ENCODE measurements at regions not wholly inside any gene's neighbourhood (a gene's known extent, or its start where the extent isn't known, plus 50 kb on each side); places are given as distances from the start of the nearest gene placed in this dataset.

DNA sequence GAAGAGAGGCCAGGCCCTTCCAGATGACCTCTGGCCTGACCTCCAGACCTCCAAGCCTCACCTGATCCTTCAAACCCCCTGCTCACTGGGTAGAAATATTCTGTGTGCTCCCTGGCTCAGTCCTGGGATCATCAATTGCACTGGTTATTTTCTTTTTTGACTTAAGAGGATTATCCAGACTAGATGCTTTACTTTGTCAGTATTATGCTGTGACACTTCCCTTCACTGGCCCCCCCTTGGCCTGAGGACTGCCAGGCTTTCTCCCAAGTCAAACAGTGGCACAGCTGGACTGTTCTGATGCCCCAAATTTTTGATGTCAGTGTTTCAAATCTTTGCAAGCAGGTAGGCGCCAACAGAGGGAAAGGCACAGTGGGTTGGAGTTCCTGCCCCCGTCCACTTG, 156.3 kb upstream of the SKOR2 start:
- Histone ChIP-seq H3K4me3 (ENCODE audit: low read length) (no peak overlapping the region), H3K9me3 (ENCODE audit: control insufficient read depth, low read length) (no peaks in the 10 kb centered on the region), H3K27me3 (replicated peaks; ENCODE audit: control insufficient read depth, insufficient read depth, low read length) (peaks cover 14% of the 10 kb centered on the region), H3K9ac (ENCODE audit: low read length) (no peak overlapping the region), H3K36me3 (ENCODE audit: control insufficient read depth, insufficient read depth, low read length, severe bottlenecking) (no peaks in the 10 kb centered on the region), H3K4me1 (ENCODE audit: control insufficient read depth, insufficient read depth, low read length) (no peaks in the 10 kb centered on the region)
- no peak for DNase-seq (ENCODE audit: low read depth)

DNA sequence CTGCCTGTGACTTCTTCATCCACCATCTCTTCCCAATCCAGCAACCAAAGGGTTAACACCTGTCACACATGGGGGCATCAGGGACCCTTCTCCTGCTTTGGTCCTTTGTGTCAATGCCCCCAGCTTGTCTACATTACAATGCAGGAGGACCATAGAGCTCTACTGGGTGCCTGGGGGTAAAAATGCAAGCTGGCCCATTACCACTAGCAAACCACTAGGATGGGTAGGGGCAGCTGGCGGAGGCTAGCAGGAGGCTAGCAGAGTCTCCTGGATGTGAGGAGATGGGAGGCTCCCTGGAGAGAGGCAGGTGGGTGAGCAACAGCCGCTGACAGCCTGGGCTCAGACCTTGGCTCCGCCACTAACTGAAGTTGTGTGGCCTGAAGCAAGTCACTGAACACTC, 153.4 kb upstream of the SKOR2 start:
- Histone ChIP-seq H3K4me1 (ENCODE audit: control insufficient read depth, insufficient read depth, low read length) (no peaks in the 10 kb centered on the region), H3K36me3 (ENCODE audit: control insufficient read depth, insufficient read depth, low read length, severe bottlenecking) (no peaks in the 10 kb centered on the region), H3K9me3 (ENCODE audit: control insufficient read depth, low read length) (no peaks in the 10 kb centered on the region), H3K4me3 (ENCODE audit: low read length) (no peak overlapping the region), H3K9ac (ENCODE audit: low read length) (no peak overlapping the region), H3K27me3 (replicated peaks; ENCODE audit: control insufficient read depth, insufficient read depth, low read length) (peaks cover 5% of the 10 kb centered on the region)
- no peak for DNase-seq (ENCODE audit: low read depth)

DNA sequence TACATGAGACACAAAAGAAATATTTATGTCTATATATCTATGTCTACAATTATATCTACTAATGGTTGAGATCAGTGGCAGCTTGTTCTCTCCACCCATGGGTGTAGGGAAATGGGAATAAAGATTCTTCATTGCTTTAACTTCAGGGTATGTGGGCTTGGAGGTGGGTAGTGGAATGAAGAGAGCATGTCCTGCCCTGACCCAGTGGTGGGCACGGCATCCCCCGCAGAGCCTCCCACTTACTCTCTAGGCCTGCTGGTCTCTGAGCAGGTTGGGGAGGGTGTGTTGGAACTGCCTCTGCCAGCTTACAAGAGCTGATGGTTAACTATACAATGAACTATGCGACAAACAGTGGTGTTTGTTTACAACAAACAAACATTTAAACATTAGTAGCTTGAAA, 152.5 kb upstream of the SKOR2 start:
- no peak overlapping the region for H3K9ac ChIP-seq (ENCODE audit: low read length)
- H3K36me3 ChIP-seq (ENCODE audit: control insufficient read depth, insufficient read depth, low read length, severe bottlenecking): no peaks in the 10 kb centered on the region
- no peaks in the 10 kb centered on the region for H3K4me1 ChIP-seq (ENCODE audit: control insufficient read depth, insufficient read depth, low read length)
- H3K9me3 ChIP-seq (ENCODE audit: control insufficient read depth, low read length): no peaks in the 10 kb centered on the region
- H3K27me3 ChIP-seq (replicated peaks; ENCODE audit: control insufficient read depth, insufficient read depth, low read length): peaks cover 5% of the 10 kb centered on the region
- no peak for DNase-seq (ENCODE audit: low read depth)
- no peak overlapping the region for H3K4me3 ChIP-seq (ENCODE audit: low read length)

DNA sequence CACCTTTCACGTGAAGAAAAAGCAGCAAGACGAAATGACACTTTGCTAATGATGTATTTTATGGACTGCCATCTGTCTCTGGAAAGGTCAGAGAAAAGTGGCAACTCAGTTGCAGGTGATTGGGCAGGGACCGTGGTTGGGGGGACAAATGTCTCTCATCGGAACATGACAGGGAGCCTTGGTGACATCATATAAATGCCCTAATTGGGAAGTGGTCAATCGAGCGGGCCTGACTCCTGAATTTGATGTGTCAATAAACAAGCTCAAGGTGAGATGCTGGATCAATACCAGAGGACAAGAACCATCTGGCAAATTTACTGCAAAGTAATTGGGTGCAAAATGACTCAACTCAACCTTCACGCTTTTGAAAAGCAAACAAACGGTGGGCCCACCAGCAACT, 151.9 kb upstream of the SKOR2 start:
- no peak for DNase-seq (ENCODE audit: low read depth)
- peaks cover 5% of the 10 kb centered on the region for H3K27me3 ChIP-seq (replicated peaks; ENCODE audit: control insufficient read depth, insufficient read depth, low read length)
- no peaks in the 10 kb centered on the region for H3K36me3 ChIP-seq (ENCODE audit: control insufficient read depth, insufficient read depth, low read length, severe bottlenecking)
- H3K9me3 ChIP-seq (ENCODE audit: control insufficient read depth, low read length): no peaks in the 10 kb centered on the region
- no peaks in the 10 kb centered on the region for H3K4me1 ChIP-seq (ENCODE audit: control insufficient read depth, insufficient read depth, low read length)
- H3K4me3 ChIP-seq (ENCODE audit: low read length): no peak overlapping the region
- H3K9ac ChIP-seq (ENCODE audit: low read length): no peak overlapping the region

DNA sequence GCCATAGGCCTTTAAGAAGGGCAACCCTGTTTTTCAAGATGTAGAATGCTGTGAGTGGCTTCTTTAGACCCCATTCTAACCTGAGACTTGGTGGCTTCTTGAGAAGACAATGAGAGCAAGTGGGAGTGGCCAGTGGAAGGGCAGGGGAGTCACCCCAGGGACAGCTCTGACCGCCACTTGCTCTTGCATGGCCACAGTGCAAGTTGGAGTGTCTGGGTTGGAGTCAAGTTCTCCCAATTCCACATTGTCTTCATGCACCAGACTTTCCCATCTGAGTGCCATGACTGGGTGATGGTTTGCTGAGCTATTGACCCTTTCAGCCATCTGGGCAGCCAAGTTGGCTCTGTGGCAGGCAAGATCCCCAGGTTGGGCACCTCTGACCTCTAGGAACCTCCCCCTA, 148.0 kb upstream of the SKOR2 start:
- H3K4me3 ChIP-seq (ENCODE audit: low read length): no peak overlapping the region
- no peak overlapping the region for H3K9ac ChIP-seq (ENCODE audit: low read length)
- H3K4me1 ChIP-seq (ENCODE audit: control insufficient read depth, insufficient read depth, low read length): no peaks in the 10 kb centered on the region
- peaks cover 9% of the 10 kb centered on the region for H3K27me3 ChIP-seq (replicated peaks; ENCODE audit: control insufficient read depth, insufficient read depth, low read length)
- H3K36me3 ChIP-seq (ENCODE audit: control insufficient read depth, insufficient read depth, low read length, severe bottlenecking): no peaks in the 10 kb centered on the region
- peaks cover 4% of the 10 kb centered on the region for H3K9me3 ChIP-seq (ENCODE audit: control insufficient read depth, low read length)
- no peak for DNase-seq (ENCODE audit: low read depth)

DNA sequence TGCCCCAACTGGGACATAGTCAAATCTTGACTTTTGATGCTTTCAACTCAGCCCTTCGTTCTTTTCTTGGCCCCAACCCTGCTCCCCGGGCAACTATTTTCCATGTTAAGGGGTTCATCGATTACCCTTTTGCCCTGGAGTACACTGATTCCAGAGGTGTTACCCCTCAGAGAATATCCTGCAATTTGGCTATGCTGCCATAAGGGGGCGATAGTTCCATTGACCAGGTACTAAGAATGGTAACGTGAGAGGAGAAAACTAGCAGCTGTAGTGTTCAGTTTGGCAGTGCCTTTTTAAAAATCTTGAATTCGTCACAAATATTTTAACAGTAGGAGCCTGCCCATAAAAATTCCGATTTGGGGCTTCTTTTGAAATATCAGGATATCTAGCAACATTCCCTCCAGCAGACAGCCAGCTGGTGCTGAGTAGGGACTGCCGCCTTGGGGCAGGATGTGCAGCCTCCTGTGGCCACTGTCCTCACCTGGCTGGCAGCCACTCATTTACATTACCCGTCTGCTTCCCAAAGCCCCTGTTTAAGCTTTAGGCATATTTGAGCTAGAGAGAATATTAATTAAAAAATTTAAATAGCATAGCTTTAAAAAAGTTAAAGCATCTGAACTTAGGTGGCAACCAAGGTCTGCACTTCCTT, 146.3 kb upstream of the SKOR2 start:
- H3K36me3 ChIP-seq (ENCODE audit: control insufficient read depth, insufficient read depth, low read length, severe bottlenecking): no peaks in the 10 kb centered on the region
- no peaks in the 10 kb centered on the region for H3K4me1 ChIP-seq (ENCODE audit: control insufficient read depth, insufficient read depth, low read length)
- H3K9ac ChIP-seq (ENCODE audit: low read length): no peak overlapping the region
- DNase-seq (ENCODE audit: low read depth): no peak
- no peak overlapping the region for H3K4me3 ChIP-seq (ENCODE audit: low read length)
- peaks cover 8% of the 10 kb centered on the region for H3K27me3 ChIP-seq (replicated peaks; ENCODE audit: control insufficient read depth, insufficient read depth, low read length)
- peaks cover 4% of the 10 kb centered on the region for H3K9me3 ChIP-seq (ENCODE audit: control insufficient read depth, low read length)

DNA sequence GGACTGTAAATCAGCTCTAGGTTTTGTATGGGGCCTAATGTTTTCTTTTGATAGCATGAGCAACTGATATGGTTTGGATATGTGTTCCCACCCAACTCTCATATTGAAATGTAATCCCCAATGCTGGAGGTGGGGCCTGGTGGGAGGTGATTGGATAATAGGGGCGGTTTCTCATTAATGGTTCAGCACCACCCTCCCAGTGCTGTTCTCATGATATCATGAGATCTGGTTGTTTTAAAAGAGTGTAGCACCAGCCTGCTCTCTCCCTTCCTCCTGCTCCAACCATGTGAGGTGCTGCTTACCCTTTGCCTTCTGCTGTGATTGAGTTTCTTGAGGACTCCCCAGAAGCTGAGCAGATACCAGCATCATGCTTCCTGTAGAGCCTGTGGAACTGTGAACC, 140.2 kb upstream of the SKOR2 start:
- no peak for DNase-seq (ENCODE audit: low read depth)
- no peaks in the 10 kb centered on the region for H3K4me1 ChIP-seq (ENCODE audit: control insufficient read depth, insufficient read depth, low read length)
- H3K9me3 ChIP-seq (ENCODE audit: control insufficient read depth, low read length): no peaks in the 10 kb centered on the region
- H3K4me3 ChIP-seq (ENCODE audit: low read length): no peak overlapping the region
- no peak overlapping the region for H3K9ac ChIP-seq (ENCODE audit: low read length)
- H3K27me3 ChIP-seq (replicated peaks; ENCODE audit: control insufficient read depth, insufficient read depth, low read length): peaks cover 19% of the 10 kb centered on the region
- no peaks in the 10 kb centered on the region for H3K36me3 ChIP-seq (ENCODE audit: control insufficient read depth, insufficient read depth, low read length, severe bottlenecking)

DNA sequence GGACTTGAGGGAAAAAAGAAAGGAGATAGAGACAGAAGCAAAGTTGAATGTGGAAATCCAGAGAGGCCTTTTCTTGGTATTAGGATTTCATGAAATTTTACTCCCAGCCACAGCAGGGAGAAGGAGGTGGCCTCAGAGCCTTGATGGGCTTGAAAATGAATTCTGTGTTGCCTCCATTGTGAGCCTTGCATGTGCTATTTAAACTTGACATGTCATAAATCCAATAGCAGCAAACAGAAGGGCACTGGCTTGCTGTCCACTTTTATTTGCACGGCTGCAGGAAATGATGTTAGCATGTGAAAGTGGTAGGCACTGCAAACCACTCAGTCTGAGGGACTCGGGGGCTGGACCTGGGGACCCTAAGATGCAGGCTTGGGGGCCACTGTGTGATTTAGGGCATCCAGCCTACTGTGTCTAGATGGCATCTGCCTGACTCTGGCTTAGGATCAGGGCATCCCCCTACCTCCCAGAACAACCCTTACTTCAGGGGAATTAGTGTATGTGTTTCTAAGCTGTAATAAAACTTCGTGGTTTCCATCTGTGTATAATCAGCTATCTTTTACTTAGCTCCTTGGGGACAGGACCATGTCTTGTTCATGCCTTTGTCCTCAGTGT, 139.1 kb upstream of the SKOR2 start:
- peaks cover 5% of the 10 kb centered on the region for H3K9me3 ChIP-seq (ENCODE audit: control insufficient read depth, low read length)
- H3K4me3 ChIP-seq (ENCODE audit: low read length): no peak overlapping the region
- no peak overlapping the region for H3K9ac ChIP-seq (ENCODE audit: low read length)
- no peaks in the 10 kb centered on the region for H3K4me1 ChIP-seq (ENCODE audit: control insufficient read depth, insufficient read depth, low read length)
- peaks cover 19% of the 10 kb centered on the region for H3K27me3 ChIP-seq (replicated peaks; ENCODE audit: control insufficient read depth, insufficient read depth, low read length)
- no peaks in the 10 kb centered on the region for H3K36me3 ChIP-seq (ENCODE audit: control insufficient read depth, insufficient read depth, low read length, severe bottlenecking)
- DNase-seq (ENCODE audit: low read depth): no peak

DNA sequence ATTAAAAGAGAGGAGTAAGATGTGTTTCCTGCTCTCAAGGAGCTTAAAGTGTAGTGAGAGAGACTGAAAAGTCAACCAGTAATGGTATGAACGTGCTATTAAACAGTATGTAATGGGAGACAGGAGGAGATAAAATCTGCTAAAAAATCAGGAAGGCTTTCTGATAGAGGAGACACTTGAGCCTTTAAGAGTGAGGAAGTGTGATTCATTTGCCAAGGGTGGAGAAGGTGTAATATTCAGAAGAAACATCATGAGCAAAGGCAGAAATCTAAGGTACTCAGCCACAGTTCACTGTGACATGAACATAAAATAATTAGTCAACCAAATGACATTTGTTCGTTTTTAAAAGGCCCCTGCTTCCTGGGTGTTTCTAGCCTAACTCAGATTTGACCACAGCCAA, 137.8 kb upstream of the SKOR2 start:
- H3K9ac ChIP-seq (ENCODE audit: low read length): no peak overlapping the region
- no peaks in the 10 kb centered on the region for H3K36me3 ChIP-seq (ENCODE audit: control insufficient read depth, insufficient read depth, low read length, severe bottlenecking)
- peaks cover 5% of the 10 kb centered on the region for H3K9me3 ChIP-seq (ENCODE audit: control insufficient read depth, low read length)
- DNase-seq (ENCODE audit: low read depth): no peak
- H3K4me3 ChIP-seq (ENCODE audit: low read length): no peak overlapping the region
- no peaks in the 10 kb centered on the region for H3K4me1 ChIP-seq (ENCODE audit: control insufficient read depth, insufficient read depth, low read length)
- H3K27me3 ChIP-seq (replicated peaks; ENCODE audit: control insufficient read depth, insufficient read depth, low read length): peaks cover 11% of the 10 kb centered on the region

DNA sequence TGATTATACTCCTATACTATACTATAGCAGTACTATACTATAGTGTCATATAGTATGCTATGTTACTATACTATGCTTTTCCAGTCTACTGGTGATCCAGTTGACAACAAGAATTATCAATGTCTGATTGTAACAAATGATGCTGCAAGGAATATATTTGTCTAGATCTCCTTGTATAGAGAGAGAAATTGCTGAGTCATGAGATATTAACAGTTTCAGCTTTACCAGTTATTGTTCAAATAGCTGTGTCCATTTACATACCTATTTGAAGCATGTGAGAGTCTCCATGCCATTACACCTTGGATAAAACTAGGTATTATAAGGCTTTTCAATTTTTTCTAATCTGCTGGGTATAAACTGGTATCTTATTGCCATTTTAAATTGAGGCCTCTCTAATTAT, 136.4 kb upstream of the SKOR2 start:
- Histone ChIP-seq H3K9me3 (ENCODE audit: control insufficient read depth, low read length) (peaks cover 5% of the 10 kb centered on the region), H3K9ac (ENCODE audit: low read length) (no peak overlapping the region), H3K27me3 (replicated peaks; ENCODE audit: control insufficient read depth, insufficient read depth, low read length) (peaks cover 11% of the 10 kb centered on the region), H3K4me3 (ENCODE audit: low read length) (no peak overlapping the region), H3K4me1 (ENCODE audit: control insufficient read depth, insufficient read depth, low read length) (no peaks in the 10 kb centered on the region), H3K36me3 (ENCODE audit: control insufficient read depth, insufficient read depth, low read length, severe bottlenecking) (no peaks in the 10 kb centered on the region)
- DNase-seq (ENCODE audit: low read depth): no peak

DNA sequence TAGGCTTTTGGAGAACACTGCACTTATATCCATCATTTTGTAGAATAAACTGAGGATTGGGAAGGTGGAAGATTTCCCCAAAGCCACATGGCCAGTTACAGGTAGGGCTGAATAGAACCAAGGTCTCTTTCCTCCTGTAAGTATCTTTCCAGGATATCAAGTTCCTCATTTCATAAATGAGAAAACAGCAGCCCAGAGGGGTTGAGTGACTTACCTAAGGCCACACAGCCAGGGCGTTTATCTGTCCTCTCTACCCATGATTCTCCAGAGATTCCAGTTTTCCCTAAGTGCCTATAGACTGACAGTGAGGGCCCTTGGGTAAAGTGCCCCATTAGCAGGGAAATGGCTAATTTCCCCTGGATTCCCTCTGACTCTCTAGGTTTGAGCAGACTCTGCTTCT, 132.3 kb upstream of the SKOR2 start:
- no peak for DNase-seq (ENCODE audit: low read depth)
- Histone ChIP-seq H3K4me3 (ENCODE audit: low read length) (no peak overlapping the region), H3K9me3 (ENCODE audit: control insufficient read depth, low read length) (peaks cover 5% of the 10 kb centered on the region), H3K36me3 (ENCODE audit: control insufficient read depth, insufficient read depth, low read length, severe bottlenecking) (no peaks in the 10 kb centered on the region), H3K9ac (ENCODE audit: low read length) (no peak overlapping the region), H3K4me1 (ENCODE audit: control insufficient read depth, insufficient read depth, low read length) (no peaks in the 10 kb centered on the region), H3K27me3 (replicated peaks; ENCODE audit: control insufficient read depth, insufficient read depth, low read length) (no peaks in the 10 kb centered on the region)

All from adipocyte (in vitro differentiated cells).